ENCODE measurements at regions not wholly inside any gene's neighbourhood (a gene's known extent, or its start where the extent isn't known, plus 50 kb on each side); places are given as distances from the start of the nearest gene placed in this dataset.

- TF ChIP-seq CTCF (IDR thresholded peaks at IDR 0.05; ENCODE audit: low read depth, low read length, poor library complexity, severe bottlenecking), result no peak
- TF ChIP-seq EZH2phosphoT487 (IDR thresholded peaks at IDR 0.05; ENCODE audit: borderline replicate concordance, low read length), result no peak
Observed at GRCh38 chr14:21802441-21802840, 128.8 kb upstream of the OR4E1 start.

All from DOHH2 (cell line).